Breast epithelium (tissue), 4 donors: ENCODE measurements at regions not wholly inside any gene's neighbourhood (a gene's known extent, or its start where the extent isn't known, plus 50 kb on each side); places are given as distances from the start of the nearest gene placed in this dataset.

Source experiments
- DNase-seq, 2 donors: peaks; one replicate each; pipeline ENCODE4 v3.0.0-alpha.2; 2019; ENCODE audit warnings: low spot score in 2 of 2
- H3K27ac ChIP-seq, 2 donors: fragments of 200-600 bp; sonication (generic) in 1 of 2; one replicate each; pipeline ENCODE4 v1.5.1; 2016 to 2019; ENCODE audit warnings: mild to moderate bottlenecking in 1 of 2
- H3K27me3 ChIP-seq, 2 donors: fragments of 200-600 bp; sonication (generic) in 1 of 2; one replicate each; pipeline versions ENCODE4 v1.5.1 to v1.6.0; 2017 to 2019; ENCODE audit warnings: control low read depth in 1 of 2, mild to moderate bottlenecking in 1 of 2
- H3K36me3 ChIP-seq: fragments of 200-600 bp; one replicate; pipeline ENCODE4 v1.5.1; 2019
- H3K4me1 ChIP-seq, 2 donors: fragments of 200-600 bp; sonication (generic); one replicate each; pipeline ENCODE4 v1.5.1; 2016 to 2019; ENCODE audit warnings: control low read depth in 1 of 2
- H3K4me3 ChIP-seq, 3 donors: fragments of 200-600 bp; sonication (generic); 1 replicate in 2 of 3; 2 replicates in 1 of 3; pipeline ENCODE4 v1.5.1; 2016 to 2019; ENCODE audit warnings: mild to moderate bottlenecking in 3 of 3, moderate library complexity in 2 of 3
- H3K9me3 ChIP-seq, 2 donors: fragments of 200-600 bp; sonication (generic) in 1 of 2; one replicate each; pipeline ENCODE4 v1.5.1; 2016 to 2019; ENCODE audit warnings: control low read depth in 1 of 2
- CTCF ChIP-seq, 3 donors: fragments of 450-650 bp; IDR thresholded peaks; one replicate each; pipeline ENCODE4 v1.5.1; 2016 to 2017; ENCODE audit warnings: antibody characterized with exemption in 3 of 3, mild to moderate bottlenecking in 3 of 3, moderate library complexity in 3 of 3
- POLR2A ChIP-seq: fragments of 450-650 bp; IDR thresholded peaks from one replicate; pipeline ENCODE4 v1.6.1; 2016; ENCODE audit warnings: antibody characterized with exemption, mild to moderate bottlenecking, moderate library complexity
- POLR2AphosphoS5 ChIP-seq, 3 donors: sonication (generic); formaldehyde crosslinking; IDR thresholded peaks; one replicate each; pipeline ENCODE4 v1.6.1; 2017; ENCODE audit warnings: antibody characterized with exemption in 3 of 3
- intact Hi-C: fragments of 100-400 bp; cut with DNase I; formaldehyde crosslinking; loops from one replicate; pipeline ENCODE4 v1.15.1; 2023; ENCODE audit warnings: low total_unique reads

DNA sequence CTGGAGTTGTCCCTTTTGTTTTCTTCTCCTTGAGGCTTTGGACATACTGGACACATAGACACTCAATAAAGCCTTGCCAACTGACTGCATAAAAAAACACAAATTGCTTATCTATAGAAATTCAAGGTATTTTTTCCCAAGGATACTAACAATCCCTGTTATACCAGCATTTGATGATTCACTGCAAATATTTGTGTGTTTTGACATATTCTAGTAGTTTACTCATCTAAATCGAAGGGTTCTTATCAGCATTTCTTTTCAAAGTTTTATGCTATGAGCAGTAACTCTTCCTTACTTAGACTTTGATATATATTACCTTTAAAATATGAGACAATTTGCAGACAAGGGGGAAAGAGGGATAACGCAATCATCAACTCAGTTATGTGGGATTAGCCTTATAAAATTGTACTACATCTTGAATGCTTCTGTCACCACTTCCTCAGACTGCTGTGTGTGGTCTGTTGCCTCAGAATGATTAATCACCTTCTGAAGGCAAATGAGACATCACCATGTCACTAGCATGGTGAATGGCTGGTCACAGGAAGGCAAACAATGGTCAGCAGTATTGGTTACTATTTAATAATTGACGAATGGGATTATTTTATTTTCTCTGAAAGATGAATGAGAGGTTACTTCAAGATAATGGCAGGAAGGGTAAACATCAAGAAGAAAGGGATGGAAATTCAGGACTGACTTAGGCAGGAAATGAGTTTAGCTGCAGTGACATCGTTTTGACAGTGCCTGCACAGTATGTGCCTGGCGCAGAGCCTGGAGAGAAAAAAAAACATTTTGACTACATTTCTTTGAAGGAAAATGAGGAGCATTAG, 544.3 kb upstream of the CNKSR2 start:
- TF ChIP-seq POLR2AphosphoS5 (IDR thresholded peaks at IDR 0.05) (no peak), POLR2A (no peak), CTCF (IDR thresholded peaks at IDR 0.05) (no peak)
- no peak overlapping the region for H3K27ac ChIP-seq
- no peak overlapping the region for H3K4me3 ChIP-seq
- no peaks in the 10 kb centered on the region for H3K4me1 ChIP-seq
- H3K9me3 ChIP-seq = no peaks in the 10 kb centered on the region
- intact Hi-C loops = no loop called here
- H3K27me3 ChIP-seq = peaks cover 0 to 10% of the 10 kb centered on the region in 2 donors
- no peaks in the 10 kb centered on the region for H3K36me3 ChIP-seq
- no peak for DNase-seq

- Histone ChIP-seq H3K27ac (no peak overlapping the region), H3K27me3 (peaks cover 0 to 10% of the 10 kb centered on the region in 2 donors), H3K36me3 (no peaks in the 10 kb centered on the region), H3K9me3 (no peaks in the 10 kb centered on the region), H3K4me3 (no peak overlapping the region), H3K4me1 (no peaks in the 10 kb centered on the region)
- TF ChIP-seq POLR2A = no peak
- DNase-seq = no peak
- intact Hi-C loops = no loop called here
Observed at GRCh38 chrX:20825984-20826383, 548.2 kb upstream of the CNKSR2 start.

DNA sequence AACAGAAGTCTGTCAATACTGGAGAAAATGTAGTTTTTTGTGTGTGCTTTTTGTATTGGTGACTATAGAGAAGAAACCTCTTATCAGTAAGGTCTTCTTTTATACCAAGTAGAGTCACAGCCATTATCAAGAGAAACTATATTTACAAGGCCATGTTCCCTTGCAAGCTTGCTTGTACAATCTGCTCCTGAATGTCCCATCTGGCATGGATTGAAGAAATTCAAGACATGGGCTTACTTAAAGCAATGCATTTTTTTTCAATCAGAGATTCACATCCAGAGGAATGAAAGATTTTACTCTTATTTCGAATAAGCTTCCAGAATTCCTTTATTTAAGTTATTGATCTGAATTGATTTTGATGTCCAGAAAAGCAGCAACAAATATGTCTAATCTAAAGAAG, 537.3 kb upstream of the RPS6KA3 start:
- TF ChIP-seq POLR2A (no peak), CTCF (IDR thresholded peaks at IDR 0.05) (no peak), POLR2AphosphoS5 (IDR thresholded peaks at IDR 0.05) (no peak)
- intact Hi-C loops = no loop called here
- peaks cover 0 to 3% of the 10 kb centered on the region in 2 donors for H3K9me3 ChIP-seq
- no peak for DNase-seq
- no peak overlapping the region for H3K27ac ChIP-seq
- no peak overlapping the region for H3K4me3 ChIP-seq
- H3K36me3 ChIP-seq = no peaks in the 10 kb centered on the region
- H3K27me3 ChIP-seq = no peaks in the 10 kb centered on the region
- H3K4me1 ChIP-seq = no peaks in the 10 kb centered on the region

DNA sequence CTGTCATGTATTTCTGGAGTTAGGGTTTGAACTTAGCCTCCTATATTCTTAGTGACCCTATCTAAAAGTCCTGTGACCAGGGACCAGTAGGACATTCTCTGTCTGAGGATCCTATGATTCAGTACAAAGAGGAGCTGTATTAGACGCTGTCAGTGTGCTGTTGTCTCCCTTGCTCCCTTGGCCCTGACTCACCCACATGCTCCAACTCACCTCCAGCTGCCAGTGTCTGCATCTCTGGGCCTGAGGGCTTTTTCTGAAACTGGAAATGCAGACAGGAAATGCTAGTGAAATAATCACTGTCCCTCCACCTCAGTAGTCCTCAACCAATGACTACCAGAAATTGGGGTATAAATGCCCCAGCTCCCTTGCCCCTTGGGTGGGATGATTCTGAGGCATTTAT, 535.3 kb upstream of the RPS6KA3 start:
- no peaks in the 10 kb centered on the region for H3K27me3 ChIP-seq
- DNase-seq = no peak
- TF ChIP-seq POLR2A = no peak
- no peak for TF ChIP-seq POLR2AphosphoS5 (IDR thresholded peaks at IDR 0.05)
- TF ChIP-seq CTCF (IDR thresholded peaks at IDR 0.05) = no peak
- no peaks in the 10 kb centered on the region for H3K4me1 ChIP-seq
- no peak overlapping the region for H3K27ac ChIP-seq
- H3K4me3 ChIP-seq = no peak overlapping the region
- intact Hi-C loops = no loop called here
- H3K36me3 ChIP-seq = no peaks in the 10 kb centered on the region
- H3K9me3 ChIP-seq = peaks cover 0 to 3% of the 10 kb centered on the region in 2 donors

- no peak for DNase-seq
- intact Hi-C loops = no loop called here
Observed at GRCh38 chrX:20796450-20796849, 529.7 kb upstream of the RPS6KA3 start.

More at GRCh38 chrX:20796450-20796849, 529.7 kb upstream of the RPS6KA3 start:
- no peaks in the 10 kb centered on the region for H3K27me3 ChIP-seq
- no peaks in the 10 kb centered on the region for H3K36me3 ChIP-seq
- H3K9me3 ChIP-seq = peaks cover 0 to 3% of the 10 kb centered on the region in 2 donors
- H3K4me1 ChIP-seq = no peaks in the 10 kb centered on the region
- H3K27ac ChIP-seq = no peak overlapping the region
- TF ChIP-seq CTCF (IDR thresholded peaks at IDR 0.05) = no peak
- TF ChIP-seq POLR2AphosphoS5 (IDR thresholded peaks at IDR 0.05) = no peak
- TF ChIP-seq POLR2A = no peak
- no peak overlapping the region for H3K4me3 ChIP-seq
